ENCODE measurements at regions not wholly inside any gene's neighbourhood (a gene's known extent, or its start where the extent isn't known, plus 50 kb on each side); places are given as distances from the start of the nearest gene placed in this dataset.

DNA sequence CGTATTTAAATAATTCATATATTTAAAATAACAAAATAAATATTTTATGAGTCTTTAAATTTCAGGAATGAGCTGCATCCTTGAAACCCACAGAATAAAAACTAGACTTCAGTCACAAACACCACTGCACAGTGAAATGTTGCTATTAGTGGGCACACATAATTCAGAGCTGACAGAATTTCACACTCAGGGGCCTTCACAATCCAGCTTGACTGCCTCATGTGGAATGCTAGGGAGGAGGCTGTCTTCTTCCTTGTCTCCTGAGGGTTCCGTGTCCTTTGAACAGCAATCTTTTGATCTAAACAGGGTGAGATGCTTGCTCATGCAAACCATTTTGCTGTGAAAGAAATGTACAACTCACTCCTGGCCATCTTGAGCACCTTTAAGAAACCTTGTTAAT lies 346.7 kb downstream of the CCSER2 start:
- Histone ChIP-seq H3K36me3 (ENCODE audit: control insufficient read depth, insufficient read depth, low read length) (no peaks in the 10 kb centered on the region), H3K9ac (ENCODE audit: low read length) (no peak overlapping the region), H3K27me3 (ENCODE audit: control insufficient read depth, insufficient read depth, low read length) (no peaks in the 10 kb centered on the region), H3K9me3 (ENCODE audit: control insufficient read depth, insufficient read depth, low read depth, low read length) (no peaks in the 10 kb centered on the region), H3K27ac (ENCODE audit: low read depth, low read length) (no peak overlapping the region), H3K4me1 (ENCODE audit: control insufficient read depth, insufficient read depth, low read length) (no peaks in the 10 kb centered on the region), H3K4me3 (ENCODE audit: low read depth, low read length) (no peak overlapping the region)

GRCh38 chr10:84676536-84676935 lies 348.1 kb downstream of the CCSER2 start:
- no peak overlapping the region for H3K9ac ChIP-seq (ENCODE audit: low read length)
- H3K36me3 ChIP-seq (ENCODE audit: control insufficient read depth, insufficient read depth, low read length): no peaks in the 10 kb centered on the region
- no peak overlapping the region for H3K27ac ChIP-seq (ENCODE audit: low read depth, low read length)
- H3K4me1 ChIP-seq (ENCODE audit: control insufficient read depth, insufficient read depth, low read length): no peaks in the 10 kb centered on the region
- no peak overlapping the region for H3K4me3 ChIP-seq (ENCODE audit: low read depth, low read length)
- no peaks in the 10 kb centered on the region for H3K9me3 ChIP-seq (ENCODE audit: control insufficient read depth, insufficient read depth, low read depth, low read length)
- H3K27me3 ChIP-seq (ENCODE audit: control insufficient read depth, insufficient read depth, low read length): no peaks in the 10 kb centered on the region

DNA sequence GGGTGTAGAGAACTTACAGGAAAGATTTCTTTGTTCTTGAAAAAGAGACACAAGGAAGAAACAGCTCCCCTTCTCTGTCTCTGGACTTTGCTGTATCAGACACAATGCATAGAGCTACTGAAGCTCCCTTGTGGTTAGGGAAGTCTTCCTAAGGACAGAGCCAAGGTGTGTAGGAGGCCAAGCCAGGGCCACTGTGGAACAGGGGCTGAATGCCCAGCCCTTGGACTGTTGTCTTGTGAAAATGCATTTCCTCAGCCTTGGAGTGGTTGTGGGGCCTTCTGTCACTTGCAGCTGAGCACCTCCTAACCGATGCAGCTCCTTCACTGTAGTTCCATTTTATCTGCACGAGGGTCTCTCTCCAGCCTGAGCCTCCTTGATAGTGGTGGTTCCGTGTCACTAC lies 353.4 kb downstream of the CCSER2 start:
- H3K27ac ChIP-seq (ENCODE audit: low read depth, low read length): no peak overlapping the region
- H3K27me3 ChIP-seq (ENCODE audit: control insufficient read depth, insufficient read depth, low read length): no peaks in the 10 kb centered on the region
- H3K4me3 ChIP-seq (ENCODE audit: low read depth, low read length): no peak overlapping the region
- no peak overlapping the region for H3K9ac ChIP-seq (ENCODE audit: low read length)
- no peaks in the 10 kb centered on the region for H3K4me1 ChIP-seq (ENCODE audit: control insufficient read depth, insufficient read depth, low read length)
- H3K9me3 ChIP-seq (ENCODE audit: control insufficient read depth, insufficient read depth, low read depth, low read length): peaks cover 20% of the 10 kb centered on the region
- no peaks in the 10 kb centered on the region for H3K36me3 ChIP-seq (ENCODE audit: control insufficient read depth, insufficient read depth, low read length)

DNA sequence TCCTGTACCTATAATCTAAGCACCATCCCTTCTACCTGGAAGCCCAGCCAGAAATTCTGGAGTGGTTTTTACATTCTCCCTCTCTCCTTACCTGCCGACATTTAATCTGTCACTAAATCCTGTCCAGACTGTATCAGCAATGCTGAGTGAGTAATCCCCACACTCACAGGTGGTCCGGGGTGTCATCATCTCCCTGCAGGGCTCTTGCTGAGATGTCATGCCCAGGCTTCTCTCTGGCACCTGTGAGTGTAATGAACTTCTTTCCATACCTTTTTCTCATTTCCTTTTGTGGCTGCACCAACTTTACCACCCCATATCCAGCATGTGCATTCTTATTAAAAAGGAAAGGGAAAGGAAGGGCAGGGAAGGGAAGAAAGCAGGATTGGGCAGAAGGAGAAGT lies 355.2 kb downstream of the CCSER2 start:
- Histone ChIP-seq H3K9ac (ENCODE audit: low read length) (no peak overlapping the region), H3K36me3 (ENCODE audit: control insufficient read depth, insufficient read depth, low read length) (no peaks in the 10 kb centered on the region), H3K4me3 (ENCODE audit: low read depth, low read length) (no peak overlapping the region), H3K27me3 (ENCODE audit: control insufficient read depth, insufficient read depth, low read length) (no peaks in the 10 kb centered on the region), H3K9me3 (ENCODE audit: control insufficient read depth, insufficient read depth, low read depth, low read length) (peaks cover 20% of the 10 kb centered on the region), H3K27ac (ENCODE audit: low read depth, low read length) (no peak overlapping the region), H3K4me1 (ENCODE audit: control insufficient read depth, insufficient read depth, low read length) (no peaks in the 10 kb centered on the region)

DNA sequence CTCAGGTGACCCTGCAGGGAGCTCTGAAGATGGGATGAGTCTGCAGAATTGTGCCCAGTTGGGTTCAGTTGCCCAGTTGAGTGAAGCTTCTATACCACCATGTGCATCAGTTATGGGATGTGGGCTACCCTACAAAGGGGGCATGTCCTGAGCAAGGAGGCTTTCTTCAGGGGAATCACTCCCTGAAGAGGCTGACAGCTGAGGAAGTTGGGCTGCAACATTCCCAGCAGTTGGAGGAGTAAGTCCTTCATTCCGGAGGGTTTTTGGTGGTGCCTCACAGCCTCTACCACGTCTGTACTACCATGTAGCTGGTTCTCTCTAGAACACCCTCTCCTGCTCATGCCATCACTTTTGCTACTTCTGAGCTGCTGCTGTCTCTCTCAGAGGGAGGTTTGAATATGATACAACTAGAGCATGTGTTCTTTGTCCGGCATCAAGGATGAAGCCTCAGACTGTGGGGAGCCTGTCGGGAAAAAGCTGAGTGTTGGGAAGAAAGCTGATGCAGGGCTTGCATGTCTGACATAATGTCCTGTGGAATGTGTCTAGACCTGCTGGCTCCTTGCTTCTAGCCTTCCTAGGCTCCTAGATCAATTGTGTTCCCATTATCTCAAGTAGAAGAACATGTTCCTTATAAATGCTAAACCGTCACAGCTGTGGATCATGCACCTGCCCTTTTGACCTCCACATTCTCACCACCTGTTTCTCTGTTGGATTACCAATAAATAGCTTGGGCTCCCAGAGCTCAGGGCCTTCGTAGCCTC lies 355.8 kb downstream of the CCSER2 start:
- no peaks in the 10 kb centered on the region for H3K4me1 ChIP-seq (ENCODE audit: control insufficient read depth, insufficient read depth, low read length)
- no peaks in the 10 kb centered on the region for H3K27me3 ChIP-seq (ENCODE audit: control insufficient read depth, insufficient read depth, low read length)
- no peak overlapping the region for H3K27ac ChIP-seq (ENCODE audit: low read depth, low read length)
- H3K9ac ChIP-seq (ENCODE audit: low read length): no peak overlapping the region
- H3K36me3 ChIP-seq (ENCODE audit: control insufficient read depth, insufficient read depth, low read length): no peaks in the 10 kb centered on the region
- peaks cover 20% of the 10 kb centered on the region for H3K9me3 ChIP-seq (ENCODE audit: control insufficient read depth, insufficient read depth, low read depth, low read length)
- H3K4me3 ChIP-seq (ENCODE audit: low read depth, low read length): no peak overlapping the region

- H3K4me3 ChIP-seq (ENCODE audit: low read depth, low read length): no peak overlapping the region
- H3K9ac ChIP-seq (ENCODE audit: low read length): no peak overlapping the region
- peaks cover 20% of the 10 kb centered on the region for H3K9me3 ChIP-seq (ENCODE audit: control insufficient read depth, insufficient read depth, low read depth, low read length)
- no peaks in the 10 kb centered on the region for H3K36me3 ChIP-seq (ENCODE audit: control insufficient read depth, insufficient read depth, low read length)
- H3K27me3 ChIP-seq (ENCODE audit: control insufficient read depth, insufficient read depth, low read length): no peaks in the 10 kb centered on the region
- H3K27ac ChIP-seq (ENCODE audit: low read depth, low read length): no peak overlapping the region
- no peaks in the 10 kb centered on the region for H3K4me1 ChIP-seq (ENCODE audit: control insufficient read depth, insufficient read depth, low read length)
These were observed 356.8 kb downstream of the CCSER2 start for GRCh38 chr10:84685047-84685660.

- H3K9me3 ChIP-seq (ENCODE audit: control insufficient read depth, insufficient read depth, low read depth, low read length): peaks cover 7% of the 10 kb centered on the region; the same call in 1 of the 2 replicates
- no peak overlapping the region for H3K9ac ChIP-seq (ENCODE audit: low read length)
- no peak overlapping the region for H3K27ac ChIP-seq (ENCODE audit: low read depth, low read length)
- H3K4me3 ChIP-seq (ENCODE audit: low read depth, low read length): no peak overlapping the region
- no peaks in the 10 kb centered on the region for H3K36me3 ChIP-seq (ENCODE audit: control insufficient read depth, insufficient read depth, low read length)
- H3K4me1 ChIP-seq (ENCODE audit: control insufficient read depth, insufficient read depth, low read length): no peaks in the 10 kb centered on the region
- H3K27me3 ChIP-seq (ENCODE audit: control insufficient read depth, insufficient read depth, low read length): no peaks in the 10 kb centered on the region
These were observed 364.6 kb downstream of the CCSER2 start for GRCh38 chr10:84693006-84693405.

DNA sequence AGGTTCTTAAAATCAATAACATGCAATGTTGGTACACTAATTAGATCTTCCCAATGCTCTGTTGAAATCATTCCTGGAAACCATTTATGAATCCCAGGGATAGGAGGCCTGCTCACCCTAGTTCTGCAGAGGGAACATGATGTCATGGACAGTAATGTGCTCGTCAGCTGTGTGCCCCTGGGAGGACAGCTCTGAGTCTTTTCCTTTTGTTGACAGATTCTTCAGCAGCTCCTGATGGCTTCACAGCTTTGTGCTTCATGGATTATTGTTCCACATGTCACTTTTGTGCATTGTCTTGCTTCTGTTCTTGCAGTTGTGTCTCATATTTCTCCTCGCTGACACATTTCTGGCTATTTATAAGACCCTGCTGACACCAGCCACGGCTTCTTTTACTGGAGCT lies 367.5 kb downstream of the CCSER2 start:
- no peak overlapping the region for H3K9ac ChIP-seq (ENCODE audit: low read length)

GRCh38 chr10:84696610-84697009 lies 368.2 kb downstream of the CCSER2 start:
- Histone ChIP-seq H3K4me1 (ENCODE audit: control insufficient read depth, insufficient read depth, low read length) (no peaks in the 10 kb centered on the region), H3K27ac (ENCODE audit: low read depth, low read length) (no peak overlapping the region), H3K27me3 (ENCODE audit: control insufficient read depth, insufficient read depth, low read length) (no peaks in the 10 kb centered on the region), H3K9ac (ENCODE audit: low read length) (no peak overlapping the region), H3K4me3 (ENCODE audit: low read depth, low read length) (no peak overlapping the region), H3K36me3 (ENCODE audit: control insufficient read depth, insufficient read depth, low read length) (no peaks in the 10 kb centered on the region), H3K9me3 (ENCODE audit: control insufficient read depth, insufficient read depth, low read depth, low read length) (peaks cover 7% of the 10 kb centered on the region; the same call in 1 of the 2 replicates)

More for the DNA sequence above, 367.5 kb downstream of the CCSER2 start:
- Histone ChIP-seq H3K27me3 (ENCODE audit: control insufficient read depth, insufficient read depth, low read length) (no peaks in the 10 kb centered on the region), H3K9me3 (ENCODE audit: control insufficient read depth, insufficient read depth, low read depth, low read length) (peaks cover 7% of the 10 kb centered on the region; the same call in 1 of the 2 replicates), H3K4me3 (ENCODE audit: low read depth, low read length) (no peak overlapping the region), H3K4me1 (ENCODE audit: control insufficient read depth, insufficient read depth, low read length) (no peaks in the 10 kb centered on the region), H3K36me3 (ENCODE audit: control insufficient read depth, insufficient read depth, low read length) (no peaks in the 10 kb centered on the region), H3K27ac (ENCODE audit: low read depth, low read length) (no peak overlapping the region)

GRCh38 chr10:84698989-84699388 lies 370.6 kb downstream of the CCSER2 start:
- H3K27me3 ChIP-seq (ENCODE audit: control insufficient read depth, insufficient read depth, low read length): no peaks in the 10 kb centered on the region
- no peaks in the 10 kb centered on the region for H3K9me3 ChIP-seq (ENCODE audit: control insufficient read depth, insufficient read depth, low read depth, low read length)
- H3K27ac ChIP-seq (ENCODE audit: low read depth, low read length): no peak overlapping the region
- no peaks in the 10 kb centered on the region for H3K36me3 ChIP-seq (ENCODE audit: control insufficient read depth, insufficient read depth, low read length)
- H3K9ac ChIP-seq (ENCODE audit: low read length): no peak overlapping the region
- no peaks in the 10 kb centered on the region for H3K4me1 ChIP-seq (ENCODE audit: control insufficient read depth, insufficient read depth, low read length)
- no peak overlapping the region for H3K4me3 ChIP-seq (ENCODE audit: low read depth, low read length)

DNA sequence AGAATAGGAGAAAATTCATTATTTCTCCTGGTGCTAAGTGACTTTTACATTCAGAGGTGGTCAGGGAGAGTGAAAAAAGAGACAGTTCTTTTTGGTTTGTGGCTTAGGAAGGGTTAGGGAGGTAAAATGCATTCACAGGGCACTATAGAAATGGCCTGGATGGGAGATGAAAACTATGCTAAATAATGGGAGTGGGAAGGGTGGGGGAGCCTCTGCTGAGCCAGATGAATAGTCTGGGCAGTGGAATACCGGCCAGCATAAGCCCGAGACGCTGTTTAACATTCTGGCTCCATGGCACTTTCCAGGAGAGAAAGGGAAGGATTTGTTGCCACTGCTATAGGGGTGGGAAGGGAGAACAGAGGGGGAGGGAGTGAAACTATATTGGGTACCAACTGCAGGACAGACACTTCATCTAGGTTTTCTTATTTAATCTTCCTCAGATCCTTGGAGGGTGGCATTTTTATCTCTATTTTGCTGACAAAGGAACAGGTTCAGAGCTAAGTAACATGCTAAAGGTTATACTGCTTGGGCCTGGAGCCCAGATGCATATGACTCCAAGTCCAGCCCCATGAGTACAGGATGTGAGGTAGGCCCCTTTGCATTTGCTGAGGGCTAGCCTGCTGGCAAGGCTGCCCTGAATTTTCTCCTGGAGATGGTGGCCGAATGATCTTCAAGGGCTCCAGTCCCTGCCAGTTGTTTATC lies 372.4 kb downstream of the CCSER2 start:
- Histone ChIP-seq H3K27me3 (ENCODE audit: control insufficient read depth, insufficient read depth, low read length) (no peaks in the 10 kb centered on the region), H3K4me3 (ENCODE audit: low read depth, low read length) (no peak overlapping the region), H3K27ac (ENCODE audit: low read depth, low read length) (no peak overlapping the region), H3K4me1 (ENCODE audit: control insufficient read depth, insufficient read depth, low read length) (no peaks in the 10 kb centered on the region), H3K9ac (ENCODE audit: low read length) (no peak overlapping the region), H3K36me3 (ENCODE audit: control insufficient read depth, insufficient read depth, low read length) (no peaks in the 10 kb centered on the region), H3K9me3 (ENCODE audit: control insufficient read depth, insufficient read depth, low read depth, low read length) (no peaks in the 10 kb centered on the region)

Data from HUES6 (cell line).